Adrenal gland (tissue), 9 donors: ENCODE measurements at regions not wholly inside any gene's neighbourhood (a gene's known extent, or its start where the extent isn't known, plus 50 kb on each side); places are given as distances from the start of the nearest gene placed in this dataset.

Source experiments
- DNase-seq, 7 donors: peaks; one replicate each; pipeline ENCODE4 v3.0.0-alpha.2; 2019 to 2020
- H3K27ac ChIP-seq, 5 donors: fragments of 200-600 bp; sonication (generic) in 4 of 5; 1 replicate in 3 of 5; 2 replicates in 2 of 5; pipeline versions ENCODE4 v1.5.1 to v1.8.0; 2016 to 2020; ENCODE audit warnings: mild to moderate bottlenecking in 1 of 5
- H3K27me3 ChIP-seq: fragments of 200-600 bp; 2 replicates; pipeline ENCODE4 v1.8.0; 2021
- H3K36me3 ChIP-seq, 2 donors: fragments of 200-600 bp; replicated peaks in 1 of 2; 1 replicate in 1 of 2; 2 replicates in 1 of 2; pipeline versions ENCODE4 v1.5.1 to v1.8.0; 2018 to 2022
- H3K4me1 ChIP-seq, 2 donors: fragments of 200-600 bp; replicated peaks in 1 of 2; 1 replicate in 1 of 2; 2 replicates in 1 of 2; pipeline versions ENCODE4 v1.5.1 to v1.8.0; 2018 to 2021
- H3K4me3 ChIP-seq, 4 donors: fragments of 200-600 bp; sonication (generic) in 3 of 4; one replicate each; pipeline ENCODE4 v1.5.1; 2016 to 2018
- H3K9me3 ChIP-seq, 3 donors: fragments of 200-600 bp; sonication (generic) in 1 of 3; replicated peaks in 1 of 3; 1 replicate in 2 of 3; 2 replicates in 1 of 3; pipeline versions ENCODE4 v1.5.1 to v1.8.0; 2016 to 2021
- CTCF ChIP-seq, 6 experiments: fragments of 450-650 bp in 4 of 6; fragments of 200-600 bp in 2 of 6; sonication (generic) in 1 of 6; IDR thresholded peaks; 1 replicate in 5 of 6; 2 replicates in 1 of 6; pipeline versions ENCODE4 v1.5.1 to v1.8.0; 2016 to 2021; ENCODE audit warnings: antibody characterized with exemption in 6 of 6, mild to moderate bottlenecking in 2 of 6, moderate library complexity in 1 of 6
- POLR2A ChIP-seq, 2 donors: fragments of 450-650 bp; IDR thresholded peaks; one replicate each; pipeline ENCODE4 v1.6.1; 2017; ENCODE audit warnings: antibody characterized with exemption in 2 of 2, mild to moderate bottlenecking in 2 of 2, moderate library complexity in 1 of 2
- WGBS, 4 donors: extraction: QIAGEN DNeasy Blood & Tissue Kit in 2 of 4; methylation state at CpG; one replicate each; pipeline versions ENCODE4 v1.1.5 to v1.1.7; 2013 to 2017; 5-methylcytosine and 5-hydroxymethylcytosine counted together
- intact Hi-C, 2 donors: fragments of 100-400 bp; cut with DNase I; formaldehyde crosslinking; loops; one replicate each; pipeline versions ENCODE4 v1.14.1 to v1.15.0; 2022 to 2023
- donor health status: healthy with polysubstance abuse.
- donor health status: Bipolar disorder and iron deficiency.
- donor health status: DM: yes; HTN: yes; CAD: no.
- donor health status: DM: no; HTN: no; CAD: no.
- donor health status: DM: no; HTN: no; CAD: no.

- no peak overlapping the region for H3K27ac ChIP-seq
- intact Hi-C loops = no loop called here
- TF ChIP-seq CTCF (IDR thresholded peaks at IDR 0.05) (no peak), POLR2A (IDR thresholded peaks at IDR 0.05) (no peak)
- no peak overlapping the region for H3K4me3 ChIP-seq
- no peak for DNase-seq
- H3K9me3 ChIP-seq = no peaks in the 10 kb centered on the region
- no peaks in the 10 kb centered on the region for H3K36me3 ChIP-seq
- 84 to 92% (median 88%) methylated on average over 18 of the region's 18 CpGs for WGBS, 4 donors
- no peaks in the 10 kb centered on the region for H3K27me3 ChIP-seq
- no peaks in the 10 kb centered on the region for H3K4me1 ChIP-seq
Observed at GRCh38 chr10:128624656-128625530, 498.7 kb upstream of the MKI67 start.

GRCh38 chr10:128625926-128626325 lies 499.7 kb upstream of the MKI67 start:
- H3K4me3 ChIP-seq = no peak overlapping the region
- WGBS, 4 donors = 82 to 94% (median 90%) methylated on average over 2 to 7 of the region's 7 CpGs
- DNase-seq = no peak
- H3K27me3 ChIP-seq = no peaks in the 10 kb centered on the region
- intact Hi-C loops = no loop called here
- no peaks in the 10 kb centered on the region for H3K9me3 ChIP-seq
- no peaks in the 10 kb centered on the region for H3K4me1 ChIP-seq
- no peak overlapping the region for H3K27ac ChIP-seq
- H3K36me3 ChIP-seq = no peaks in the 10 kb centered on the region
- TF ChIP-seq CTCF (IDR thresholded peaks at IDR 0.05) = no peak
- TF ChIP-seq POLR2A (IDR thresholded peaks at IDR 0.05) = no peak

- TF ChIP-seq POLR2A (IDR thresholded peaks at IDR 0.05) = no peak
- no peak for TF ChIP-seq CTCF (IDR thresholded peaks at IDR 0.05)
- intact Hi-C loops = no loop called here
- WGBS, 4 donors = 86 to 91% (median 89%) methylated on average over 6 of the region's 6 CpGs
- H3K9me3 ChIP-seq = no peaks in the 10 kb centered on the region
- no peak for DNase-seq
- H3K36me3 ChIP-seq = no peaks in the 10 kb centered on the region
- H3K27ac ChIP-seq = no peak overlapping the region
- no peak overlapping the region for H3K4me3 ChIP-seq
- no peaks in the 10 kb centered on the region for H3K27me3 ChIP-seq
- no peaks in the 10 kb centered on the region for H3K4me1 ChIP-seq
Observed at GRCh38 chr10:128626397-128627000, 500.3 kb upstream of the MKI67 start.

GRCh38 chr10:128627811-128628210 lies 501.6 kb upstream of the MKI67 start:
- intact Hi-C loops = no loop called here
- H3K4me3 ChIP-seq = no peak overlapping the region
- no peaks in the 10 kb centered on the region for H3K4me1 ChIP-seq
- H3K27me3 ChIP-seq = peaks cover 5% of the 10 kb centered on the region
- H3K9me3 ChIP-seq = no peaks in the 10 kb centered on the region
- TF ChIP-seq CTCF (IDR thresholded peaks at IDR 0.05) = no peak
- no peak for TF ChIP-seq POLR2A (IDR thresholded peaks at IDR 0.05)
- no peak overlapping the region for H3K27ac ChIP-seq
- WGBS, 4 donors = 87 to 90% (median 89%) methylated on average over 6 to 7 of the region's 7 CpGs
- no peaks in the 10 kb centered on the region for H3K36me3 ChIP-seq
- no peak for DNase-seq
